ENCODE measurements at regions not wholly inside any gene's neighbourhood (a gene's known extent, or its start where the extent isn't known, plus 50 kb on each side); places are given as distances from the start of the nearest gene placed in this dataset.

GRCh38 chr5:107300721-107301327 lies 369.9 kb downstream of the EFNA5 start:
- Histone ChIP-seq H3K4me3 (no peak overlapping the region), H3K27me3 (ENCODE audit: insufficient read depth in 3 of 3, low read length in 2 of 3) (no peaks in the 10 kb centered on the region), H3K9me3 (no peaks in the 10 kb centered on the region), H3K27ac (no peak overlapping the region), H3K36me3 (ENCODE audit: insufficient read depth in 1 of 2, low read depth in 1 of 2) (no peaks in the 10 kb centered on the region), H3K4me1 (no peaks in the 10 kb centered on the region)
- no peak for DNase-seq
- TF ChIP-seq CTCF (IDR thresholded peaks at IDR 0.05) = no peak
- 50 to 59% (median 51%) methylated on average over 5 of the region's 5 CpGs for WGBS, 3 donors
- intact Hi-C loops (cut with DNase I) = no loop called here
- ATAC-seq = no peak

- 75 to 81% (median 76%) methylated on average over 2 of the region's 2 CpGs for WGBS, 3 donors
- H3K27ac ChIP-seq = no peak overlapping the region
Observed at GRCh38 chr5:107296572-107296971, 374.2 kb downstream of the EFNA5 start.

GRCh38 chr5:107295914-107296313 lies 374.8 kb downstream of the EFNA5 start:
- ATAC-seq = no peak
- Histone ChIP-seq H3K9me3 (no peaks in the 10 kb centered on the region), H3K27ac (no peak overlapping the region), H3K36me3 (ENCODE audit: insufficient read depth in 1 of 2, low read depth in 1 of 2) (no peaks in the 10 kb centered on the region), H3K4me3 (no peak overlapping the region), H3K4me1 (no peaks in the 10 kb centered on the region), H3K27me3 (ENCODE audit: insufficient read depth in 3 of 3, low read length in 2 of 3) (no peaks in the 10 kb centered on the region)
- WGBS, 3 donors = 87 to 90% (median 89%) methylated on average over 2 of the region's 2 CpGs
- no peak for DNase-seq
- TF ChIP-seq CTCF (IDR thresholded peaks at IDR 0.05) = no peak
- intact Hi-C loops (cut with DNase I) = no loop called here

More at GRCh38 chr5:107296572-107296971, 374.2 kb downstream of the EFNA5 start:
- ATAC-seq (no peak), DNase-seq (no peak)
- Histone ChIP-seq H3K36me3 (ENCODE audit: insufficient read depth in 1 of 2, low read depth in 1 of 2) (no peaks in the 10 kb centered on the region), H3K4me1 (no peaks in the 10 kb centered on the region), H3K27me3 (ENCODE audit: insufficient read depth in 3 of 3, low read length in 2 of 3) (no peaks in the 10 kb centered on the region), H3K9me3 (no peaks in the 10 kb centered on the region), H3K4me3 (no peak overlapping the region)
- no peak for TF ChIP-seq CTCF (IDR thresholded peaks at IDR 0.05)
- intact Hi-C loops (cut with DNase I) = no loop called here

GRCh38 chr5:107294669-107295068 lies 376.1 kb downstream of the EFNA5 start:
- 88 to 100% (median 97%) methylated on average over 1 of the region's 1 CpG for WGBS, 3 donors
- ATAC-seq (no peak), DNase-seq (no peak)
- Histone ChIP-seq H3K27me3 (ENCODE audit: insufficient read depth in 3 of 3, low read length in 2 of 3) (no peaks in the 10 kb centered on the region), H3K4me3 (no peak overlapping the region), H3K36me3 (ENCODE audit: insufficient read depth in 1 of 2, low read depth in 1 of 2) (no peaks in the 10 kb centered on the region), H3K4me1 (no peaks in the 10 kb centered on the region), H3K9me3 (no peaks in the 10 kb centered on the region), H3K27ac (no peak overlapping the region)
- intact Hi-C loops (cut with DNase I) = no loop called here
- no peak for TF ChIP-seq CTCF (IDR thresholded peaks at IDR 0.05)

GRCh38 chr5:107294211-107294550 lies 376.6 kb downstream of the EFNA5 start:
- DNase-seq (no peak), ATAC-seq (no peak)
- H3K36me3 ChIP-seq (ENCODE audit: insufficient read depth in 1 of 2, low read depth in 1 of 2) = no peaks in the 10 kb centered on the region
- no peaks in the 10 kb centered on the region for H3K4me1 ChIP-seq
- no peaks in the 10 kb centered on the region for H3K27me3 ChIP-seq (ENCODE audit: insufficient read depth in 3 of 3, low read length in 2 of 3)
- intact Hi-C loops (cut with DNase I) = no loop called here
- no peak overlapping the region for H3K4me3 ChIP-seq
- no peaks in the 10 kb centered on the region for H3K9me3 ChIP-seq
- no peak overlapping the region for H3K27ac ChIP-seq
- no peak for TF ChIP-seq CTCF (IDR thresholded peaks at IDR 0.05)
